ENCODE measurements at regions not wholly inside any gene's neighbourhood (a gene's known extent, or its start where the extent isn't known, plus 50 kb on each side); places are given as distances from the start of the nearest gene placed in this dataset.

- H3F3A ChIP-seq (ENCODE audit: low read depth), result no peaks in the 10 kb centered on the region
- H2AFZ ChIP-seq (ENCODE audit: low read length), result no peak overlapping the region
- no peaks in the 10 kb centered on the region for H3K9me2 ChIP-seq (replicated peaks; ENCODE audit: low read depth, low read length)
- no peaks in the 10 kb centered on the region for H4K20me1 ChIP-seq (ENCODE audit: insufficient read depth, low read length, poor library complexity, severe bottlenecking)
- no peak overlapping the region for H3K9ac ChIP-seq (ENCODE audit: low read depth, low read length, poor library complexity, severe bottlenecking)
- H3K36me3 ChIP-seq (ENCODE audit: insufficient read depth, low read length), result no peaks in the 10 kb centered on the region
- H3K4me1 ChIP-seq (ENCODE audit: insufficient read depth, low read length, poor library complexity, severe bottlenecking), result no peaks in the 10 kb centered on the region
- H3K27me3 ChIP-seq (ENCODE audit: insufficient read depth, low read length, poor library complexity, severe bottlenecking), result no peaks in the 10 kb centered on the region
- no peak overlapping the region for H3K4me2 ChIP-seq (ENCODE audit: low read depth, low read length, poor library complexity, severe bottlenecking)
- no peaks in the 10 kb centered on the region for H3K9me3 ChIP-seq (ENCODE audit: insufficient read depth, low read depth, low read length)
- no peaks in the 10 kb centered on the region for H3K79me2 ChIP-seq (ENCODE audit: insufficient read depth, low read length)
- TF ChIP-seq EZH2phosphoT487 (IDR thresholded peaks at IDR 0.05; ENCODE audit: borderline replicate concordance), result no peak
- no peak for TF ChIP-seq CTCF (conservative IDR thresholded peaks at IDR 0.05; ENCODE audit: low read length)
- no peak overlapping the region for H3K4me3 ChIP-seq (ENCODE audit: low read length, poor library complexity, severe bottlenecking)
Measured at GRCh38 chr18:9008200-9008708, 94.2 kb upstream of the NDUFV2 start.

- no peaks in the 10 kb centered on the region for H3F3A ChIP-seq (ENCODE audit: low read depth)
- no peaks in the 10 kb centered on the region for H4K20me1 ChIP-seq (ENCODE audit: insufficient read depth, low read length, poor library complexity, severe bottlenecking)
- no peak for TF ChIP-seq EZH2phosphoT487 (IDR thresholded peaks at IDR 0.05; ENCODE audit: borderline replicate concordance)
- no peak for TF ChIP-seq CTCF (conservative IDR thresholded peaks at IDR 0.05; ENCODE audit: low read length)
- no peaks in the 10 kb centered on the region for H3K36me3 ChIP-seq (ENCODE audit: insufficient read depth, low read length)
- H3K4me3 ChIP-seq (ENCODE audit: low read length, poor library complexity, severe bottlenecking), result no peak overlapping the region
- H3K9me3 ChIP-seq (ENCODE audit: insufficient read depth, low read depth, low read length), result no peaks in the 10 kb centered on the region
- H3K4me2 ChIP-seq (ENCODE audit: low read depth, low read length, poor library complexity, severe bottlenecking), result no peak overlapping the region
- H3K4me1 ChIP-seq (ENCODE audit: insufficient read depth, low read length, poor library complexity, severe bottlenecking), result no peaks in the 10 kb centered on the region
- no peaks in the 10 kb centered on the region for H3K79me2 ChIP-seq (ENCODE audit: insufficient read depth, low read length)
- H2AFZ ChIP-seq (ENCODE audit: low read length), result no peak overlapping the region
- H3K9ac ChIP-seq (ENCODE audit: low read depth, low read length, poor library complexity, severe bottlenecking), result no peak overlapping the region
- no peaks in the 10 kb centered on the region for H3K9me2 ChIP-seq (replicated peaks; ENCODE audit: low read depth, low read length)
- H3K27me3 ChIP-seq (ENCODE audit: insufficient read depth, low read length, poor library complexity, severe bottlenecking), result no peaks in the 10 kb centered on the region
Measured at GRCh38 chr18:9008709-9009635, 93.5 kb upstream of the NDUFV2 start.

GRCh38 chr18:9009703-9010488 lies 92.6 kb upstream of the NDUFV2 start:
- Histone ChIP-seq H3K4me2 (ENCODE audit: low read depth, low read length, poor library complexity, severe bottlenecking) (no peak overlapping the region), H3F3A (ENCODE audit: low read depth) (no peaks in the 10 kb centered on the region), H3K4me3 (ENCODE audit: low read length, poor library complexity, severe bottlenecking) (no peak overlapping the region)

More at GRCh38 chr18:9009703-9010488, 92.6 kb upstream of the NDUFV2 start:
- TF ChIP-seq EZH2phosphoT487 (IDR thresholded peaks at IDR 0.05; ENCODE audit: borderline replicate concordance) (no peak), CTCF (conservative IDR thresholded peaks at IDR 0.05; ENCODE audit: low read length) (no peak)
- Histone ChIP-seq H3K79me2 (ENCODE audit: insufficient read depth, low read length) (no peaks in the 10 kb centered on the region), H3K9me3 (ENCODE audit: insufficient read depth, low read depth, low read length) (no peaks in the 10 kb centered on the region), H3K9ac (ENCODE audit: low read depth, low read length, poor library complexity, severe bottlenecking) (no peak overlapping the region), H3K27me3 (ENCODE audit: insufficient read depth, low read length, poor library complexity, severe bottlenecking) (no peaks in the 10 kb centered on the region), H4K20me1 (ENCODE audit: insufficient read depth, low read length, poor library complexity, severe bottlenecking) (no peaks in the 10 kb centered on the region), H2AFZ (ENCODE audit: low read length) (no peak overlapping the region), H3K36me3 (ENCODE audit: insufficient read depth, low read length) (no peaks in the 10 kb centered on the region), H3K4me1 (ENCODE audit: insufficient read depth, low read length, poor library complexity, severe bottlenecking) (no peaks in the 10 kb centered on the region), H3K9me2 (replicated peaks; ENCODE audit: low read depth, low read length) (no peaks in the 10 kb centered on the region)
